GM19328 (cell line): ENCODE measurements at regions not wholly inside any gene's neighbourhood (a gene's known extent, or its start where the extent isn't known, plus 50 kb on each side); places are given as distances from the start of the nearest gene placed in this dataset.
"Not testable (repeated sequence)": the region's sequence is repeated elsewhere in the genome, so short reads cannot be mapped to it uniquely, and the experiment has no call there.

Source experiments
- ATAC-seq: cut with Tn5 transposase; IDR thresholded peaks from one replicate; pipeline ENCODE4 v1.9.1; 2021; ENCODE audit warnings: mild to moderate bottlenecking, moderate library complexity; ENCODE audit not compliant: unreplicated experiment

DNA sequence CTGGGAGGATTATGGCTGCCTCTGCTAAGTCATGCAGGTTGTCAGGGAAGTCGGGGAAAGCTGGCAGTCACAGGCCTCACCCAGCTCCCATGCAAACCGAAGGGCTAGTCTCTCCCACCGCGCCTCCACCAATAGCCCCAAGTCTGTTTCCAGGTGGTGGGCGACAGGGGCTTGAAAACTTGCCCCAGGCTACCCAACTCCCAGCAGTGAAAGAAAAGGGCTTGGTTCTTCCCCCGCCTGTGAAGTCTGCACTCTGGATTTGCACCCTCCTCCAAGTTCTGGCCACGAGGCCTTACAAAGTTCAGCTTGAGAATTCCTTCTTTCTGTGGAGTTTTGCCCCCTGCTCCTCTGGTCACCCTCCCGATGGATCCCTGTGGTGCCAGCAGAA, 99.9 kb upstream of the CHST15 start:
- ATAC-seq = no peak

DNA sequence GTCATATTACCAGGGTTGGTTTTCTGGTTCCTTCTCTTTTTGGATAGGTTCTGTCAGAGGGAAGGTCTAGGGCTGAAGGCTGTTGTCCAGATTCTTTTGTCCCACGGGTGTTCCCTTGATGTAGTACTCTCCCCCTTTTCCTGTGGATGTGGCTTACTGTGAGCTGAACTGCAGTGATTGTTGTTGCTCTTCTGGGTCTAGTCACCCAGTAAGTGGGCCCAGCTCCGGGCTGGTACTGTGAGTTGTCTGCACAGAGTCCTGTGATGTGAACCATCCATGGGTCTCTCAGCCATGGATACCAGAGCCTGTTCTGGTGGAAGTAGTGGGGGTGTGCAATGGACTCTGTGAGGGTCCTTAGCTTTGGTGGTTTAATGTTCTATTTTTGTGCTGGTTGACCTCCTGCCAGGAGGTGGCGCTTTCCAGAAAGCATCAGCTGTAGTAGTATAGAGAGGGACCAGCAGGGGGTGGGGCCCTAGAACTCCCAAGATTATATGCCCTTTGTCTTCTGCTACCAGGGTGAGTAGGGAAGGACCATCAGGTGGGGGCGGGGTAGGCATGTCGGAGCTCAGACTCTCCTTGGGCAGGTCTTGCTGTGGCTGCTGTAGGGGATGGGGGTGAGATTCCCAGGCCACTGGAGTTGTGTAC, 99.4 kb upstream of the CHST15 start:
- not testable (repeated sequence) for ATAC-seq

DNA sequence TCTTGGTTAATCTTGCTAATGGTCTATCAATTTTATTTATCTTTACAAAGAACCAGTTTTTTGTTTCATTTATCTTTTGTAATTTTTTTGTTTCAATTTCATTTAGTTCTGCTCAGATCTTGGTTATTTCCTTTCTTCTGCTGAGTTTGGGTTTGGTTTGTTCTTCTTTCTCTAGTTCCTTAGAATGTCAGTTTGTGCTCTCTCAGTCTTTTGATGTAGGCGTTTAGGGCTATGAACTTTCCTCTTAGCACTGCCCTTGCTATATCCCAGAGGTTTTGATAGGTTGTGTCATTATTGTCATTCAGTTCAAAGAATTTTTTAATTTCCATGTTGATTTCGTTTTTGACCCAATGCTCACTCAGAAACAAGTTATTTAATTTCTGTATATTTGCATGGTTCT, 97.1 kb upstream of the CHST15 start:
- ATAC-seq = not testable (repeated sequence)

DNA sequence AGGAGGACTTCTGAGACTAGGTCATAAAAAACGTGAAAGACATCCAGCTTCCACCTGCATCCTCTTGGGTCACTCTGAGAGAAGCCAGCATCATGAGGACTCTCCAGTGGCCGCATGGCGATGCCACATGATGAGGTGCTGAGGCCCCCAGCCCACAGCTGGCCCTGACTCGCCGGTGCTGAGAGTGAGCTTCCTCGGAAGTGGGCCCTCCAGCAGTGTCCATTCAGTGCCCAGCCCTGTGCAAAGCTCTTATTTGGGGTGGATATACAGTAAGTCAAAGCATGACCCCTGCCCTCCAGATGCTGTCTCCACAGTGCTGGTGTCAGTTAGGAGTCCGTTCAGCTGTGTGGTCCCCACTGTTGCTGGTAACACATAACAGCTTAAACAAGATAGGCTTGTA, 93.6 kb upstream of the CHST15 start:
- no peak for ATAC-seq

DNA sequence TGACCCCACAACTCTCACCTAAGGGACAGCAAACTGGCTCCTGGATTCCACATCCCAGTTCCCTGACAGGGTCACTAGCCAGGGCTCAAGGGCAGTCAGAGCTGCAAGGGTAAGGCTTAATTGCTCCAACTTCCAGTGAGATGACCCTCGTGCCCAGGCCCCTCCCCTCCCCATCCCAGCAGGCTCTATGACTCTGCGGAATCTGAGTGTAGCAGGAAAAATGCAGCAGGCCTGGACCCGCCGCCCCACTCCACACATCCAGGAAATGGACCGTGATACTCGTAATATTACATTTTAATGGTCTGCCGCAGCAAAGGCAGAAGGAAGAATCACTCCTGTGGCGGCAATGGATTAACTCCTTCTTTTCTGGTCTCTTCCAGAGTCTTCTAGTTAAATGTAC, 91.7 kb upstream of the CHST15 start:
- no peak for ATAC-seq

DNA sequence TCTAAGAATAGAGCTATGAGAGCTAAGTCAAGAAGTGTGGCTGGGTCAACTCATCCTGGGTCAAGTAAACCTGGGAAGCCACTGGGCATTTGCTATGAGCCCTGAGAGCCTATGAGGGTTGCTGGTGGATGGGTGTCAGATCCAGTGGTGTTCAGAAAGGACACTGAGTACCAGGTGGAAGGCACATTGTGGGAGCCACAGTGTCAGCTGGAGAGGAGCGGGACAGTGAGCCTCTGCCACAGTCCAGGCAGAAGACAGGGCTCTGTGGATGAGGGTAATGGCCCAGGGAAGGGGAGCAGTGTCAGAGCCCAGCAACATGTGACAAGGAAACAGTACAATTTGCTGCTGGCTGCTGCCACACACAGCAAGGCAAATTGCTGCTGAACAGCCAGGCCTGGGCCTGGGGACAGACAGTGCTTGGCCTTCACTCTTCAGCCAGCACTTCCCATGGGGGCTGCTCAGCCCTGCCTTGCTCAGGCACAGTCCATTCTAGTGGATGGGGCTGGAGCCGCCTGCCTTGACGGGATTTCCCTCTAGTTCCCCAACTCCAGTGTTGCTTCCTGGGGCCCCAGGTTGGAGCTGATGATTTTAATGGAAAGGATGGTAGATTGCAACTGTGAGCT, 90.9 kb upstream of the CHST15 start:
- ATAC-seq = no peak

DNA sequence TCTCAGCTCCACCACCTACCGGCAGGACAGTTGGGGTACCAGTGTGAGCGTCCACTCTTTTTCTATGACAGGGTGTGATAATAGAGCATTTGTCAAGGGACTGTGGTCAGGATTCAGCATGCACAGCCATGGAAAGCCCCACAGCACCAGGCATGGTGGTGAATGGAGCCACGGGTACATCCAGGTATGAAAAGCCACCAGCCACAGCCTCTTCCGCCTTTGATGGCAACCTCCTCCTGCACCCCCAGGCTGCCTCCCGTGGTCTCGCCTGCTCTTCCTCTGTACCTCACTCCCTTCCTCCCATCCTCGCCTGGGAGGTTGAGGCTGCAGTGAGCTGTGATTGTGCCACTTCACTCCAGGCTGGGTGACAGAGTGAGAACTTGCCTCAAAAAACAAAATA, 90.2 kb upstream of the CHST15 start:
- no peak for ATAC-seq

DNA sequence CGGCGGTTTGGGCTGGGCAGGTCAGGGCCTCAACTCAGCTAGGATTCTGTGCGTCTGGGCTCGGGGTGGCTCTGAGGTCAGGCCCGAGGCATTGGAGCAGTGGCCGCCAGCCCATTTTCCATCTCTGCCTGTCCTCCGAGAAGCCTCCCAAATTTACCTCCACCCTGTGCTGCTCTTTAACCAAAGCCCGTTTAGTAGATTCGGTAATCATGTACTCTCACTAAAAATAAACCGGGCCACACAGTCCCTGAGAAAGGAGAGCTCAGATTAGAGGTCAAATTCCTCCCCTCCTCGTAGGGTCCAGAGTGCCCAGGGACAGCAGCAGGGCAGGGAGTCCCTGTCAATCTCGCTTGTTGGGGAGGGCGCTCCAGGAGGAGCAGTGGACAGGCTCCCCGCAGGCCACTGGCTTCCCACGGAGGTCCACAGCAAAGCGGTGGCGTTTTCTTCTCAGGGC, 88.7 kb upstream of the CHST15 start:
- ATAC-seq = no peak

DNA sequence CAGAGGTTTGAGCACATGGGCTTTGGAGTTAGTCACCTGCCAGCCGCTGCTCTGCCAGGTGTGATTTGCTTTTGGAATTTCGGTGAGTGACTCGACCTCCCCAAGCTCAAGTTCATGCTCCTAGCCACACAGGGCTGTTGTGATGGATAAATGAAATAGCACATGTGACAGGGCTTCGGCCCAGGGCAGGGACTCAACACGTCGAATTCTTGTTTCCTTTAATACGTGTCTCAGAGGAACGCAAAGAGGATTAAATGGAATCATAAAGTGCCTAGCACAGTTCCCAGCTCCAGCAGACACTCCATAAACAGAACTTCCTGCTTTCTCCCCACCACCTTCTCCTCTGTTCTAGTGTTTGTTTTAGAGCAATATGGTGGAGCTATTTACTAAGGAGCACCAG, 88.3 kb upstream of the CHST15 start:
- ATAC-seq = no peak

DNA sequence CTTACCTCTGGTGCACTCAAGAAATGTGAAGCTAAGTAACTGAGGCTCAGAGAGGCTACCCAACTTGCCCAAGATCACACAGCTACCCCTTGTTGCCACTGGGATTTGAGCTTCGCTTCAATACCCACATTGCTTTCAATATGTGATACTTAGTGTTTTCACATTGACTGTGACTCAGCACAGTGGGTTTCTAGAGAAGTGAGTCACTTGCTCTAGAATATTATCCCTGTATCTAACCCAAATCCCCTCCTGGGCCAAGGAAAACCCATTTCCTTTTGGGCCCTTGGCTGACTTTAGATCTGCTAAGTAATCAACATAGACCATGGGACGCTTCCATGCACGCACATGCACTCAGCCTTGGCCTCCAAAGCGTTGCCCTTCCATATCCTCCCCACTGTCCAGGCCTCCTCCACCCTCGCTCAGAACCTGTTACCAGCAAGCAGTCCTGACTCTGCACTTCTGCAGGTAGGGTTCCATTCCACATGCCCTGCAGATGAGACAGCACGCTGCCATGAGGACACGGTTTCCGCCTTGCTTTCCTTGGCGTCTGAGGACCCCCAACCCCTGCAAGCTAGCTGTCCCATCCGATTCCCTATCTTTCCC, 87.7 kb upstream of the CHST15 start:
- no peak for ATAC-seq

DNA sequence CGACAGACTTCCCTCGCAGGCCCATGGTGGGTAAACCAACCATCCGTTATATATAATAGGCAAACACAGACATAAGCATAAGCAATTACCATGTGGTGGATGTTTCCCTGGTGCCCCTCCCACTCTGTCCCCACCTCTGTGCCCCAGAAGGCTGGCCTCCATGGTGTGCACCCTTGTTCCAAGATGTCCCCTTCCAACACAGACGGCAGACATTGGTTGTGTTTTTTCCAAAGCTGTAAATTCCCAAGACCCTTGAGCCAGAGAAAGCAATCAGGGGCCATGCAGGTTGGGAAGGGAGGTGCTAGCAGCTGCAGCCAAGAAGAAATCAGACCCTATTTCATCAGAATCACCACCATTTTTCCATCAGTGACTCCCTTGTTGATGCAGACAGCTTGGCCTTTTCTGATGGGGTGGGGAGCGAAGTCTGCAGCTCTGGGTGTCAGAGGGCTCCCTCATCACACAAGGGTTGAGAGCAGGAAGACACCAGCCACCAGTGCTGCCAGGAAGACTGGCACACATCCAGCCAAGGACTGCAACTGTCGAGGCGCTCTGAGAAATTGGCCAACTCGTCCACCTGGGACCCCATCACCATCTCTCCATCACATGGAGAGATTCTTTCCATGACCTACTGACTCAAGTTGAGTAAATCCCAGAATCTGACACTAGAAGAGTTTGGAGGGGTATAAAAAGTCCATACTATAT, 86.8 kb upstream of the CHST15 start:
- no peak for ATAC-seq

DNA sequence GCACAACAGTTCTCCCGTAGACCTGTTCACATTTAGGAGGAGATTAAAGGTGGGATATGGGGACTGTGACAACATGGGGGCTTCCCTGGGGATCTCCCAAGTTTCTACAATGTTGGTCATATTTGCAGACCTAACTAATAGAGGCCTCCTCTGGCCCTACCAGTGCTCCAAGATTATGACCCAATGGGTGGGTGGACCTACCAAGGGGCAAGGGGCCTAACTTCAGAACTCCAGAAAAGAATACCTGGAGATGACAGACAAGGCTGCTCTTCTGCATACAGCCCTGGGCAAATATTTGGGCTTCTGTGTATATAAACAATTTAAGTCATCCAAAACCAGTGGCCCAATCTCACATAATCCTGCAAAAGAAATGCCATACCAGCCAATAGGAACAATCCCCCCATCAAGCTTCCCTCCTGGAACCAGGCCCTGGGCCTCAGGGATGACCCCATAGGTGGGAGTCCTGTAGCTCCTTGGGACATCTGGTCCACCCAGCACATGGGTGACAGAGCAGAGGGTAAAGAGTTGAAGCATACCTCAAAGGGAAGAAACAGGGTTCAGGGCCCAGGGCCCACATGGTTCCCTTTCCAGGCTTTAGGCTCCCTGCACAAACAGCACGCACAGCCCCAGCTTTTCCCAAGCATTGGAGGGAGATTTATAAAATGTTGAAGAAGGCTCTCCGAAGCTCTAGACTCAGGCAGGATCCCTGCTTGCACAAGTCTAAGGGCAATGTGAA, 86.1 kb upstream of the CHST15 start:
- ATAC-seq = no peak

DNA sequence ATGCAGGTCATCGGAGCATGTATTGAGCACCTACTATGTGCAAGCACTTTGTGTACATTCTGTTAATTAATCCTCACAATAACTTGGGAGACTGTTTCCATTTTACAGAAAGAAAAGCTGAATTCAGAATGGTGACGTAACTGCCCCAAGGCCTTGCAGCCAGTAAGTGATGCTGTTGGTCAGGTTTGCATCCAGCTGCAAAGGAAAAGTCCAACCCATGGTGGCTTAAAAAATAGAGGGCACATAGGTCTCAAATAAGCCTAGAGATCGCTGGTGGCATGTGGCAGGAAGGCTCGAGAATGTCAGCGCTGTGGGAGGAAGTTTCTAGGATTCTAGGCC, 83.8 kb upstream of the CHST15 start:
- no peak for ATAC-seq

DNA sequence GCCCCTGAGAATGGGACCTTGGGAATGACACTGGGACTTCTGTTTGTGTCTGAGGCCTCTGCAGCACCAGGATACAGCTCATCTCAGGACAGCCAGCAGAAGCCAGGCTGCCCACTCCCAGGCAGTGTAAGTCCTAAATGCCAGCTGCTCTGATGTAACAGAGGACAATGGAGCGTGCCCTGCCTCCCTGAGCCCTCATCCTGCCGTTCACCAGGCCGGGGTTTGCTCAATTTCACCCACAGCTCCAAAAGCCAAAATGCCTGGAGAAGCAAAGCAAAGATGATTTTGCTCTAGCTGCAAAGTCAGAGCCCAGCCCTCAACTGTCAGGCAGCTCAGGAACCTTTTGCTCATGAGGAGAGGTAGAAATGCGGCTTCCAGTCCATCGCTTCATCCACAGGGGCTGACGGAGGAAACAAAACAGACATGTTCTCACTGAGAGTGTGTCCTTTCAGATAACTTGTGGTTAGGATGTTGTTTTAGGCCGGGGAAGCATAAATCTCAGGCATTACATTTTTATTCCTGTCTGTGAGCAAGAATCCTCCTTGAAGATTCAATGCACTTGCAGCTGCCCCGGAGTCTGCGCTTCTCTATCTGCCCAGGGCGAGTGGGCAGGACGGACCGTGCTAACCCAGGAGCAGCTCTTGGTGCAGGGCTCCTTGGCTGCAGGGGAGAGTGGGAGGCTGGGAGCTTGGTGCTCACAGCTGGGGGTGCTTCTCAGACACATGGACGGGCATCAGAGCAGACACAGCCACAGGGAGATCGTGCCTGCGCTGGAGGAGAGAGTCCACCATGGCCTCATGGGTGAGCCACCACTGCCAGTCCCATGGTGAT, 83.2 kb upstream of the CHST15 start:
- no peak for ATAC-seq

DNA sequence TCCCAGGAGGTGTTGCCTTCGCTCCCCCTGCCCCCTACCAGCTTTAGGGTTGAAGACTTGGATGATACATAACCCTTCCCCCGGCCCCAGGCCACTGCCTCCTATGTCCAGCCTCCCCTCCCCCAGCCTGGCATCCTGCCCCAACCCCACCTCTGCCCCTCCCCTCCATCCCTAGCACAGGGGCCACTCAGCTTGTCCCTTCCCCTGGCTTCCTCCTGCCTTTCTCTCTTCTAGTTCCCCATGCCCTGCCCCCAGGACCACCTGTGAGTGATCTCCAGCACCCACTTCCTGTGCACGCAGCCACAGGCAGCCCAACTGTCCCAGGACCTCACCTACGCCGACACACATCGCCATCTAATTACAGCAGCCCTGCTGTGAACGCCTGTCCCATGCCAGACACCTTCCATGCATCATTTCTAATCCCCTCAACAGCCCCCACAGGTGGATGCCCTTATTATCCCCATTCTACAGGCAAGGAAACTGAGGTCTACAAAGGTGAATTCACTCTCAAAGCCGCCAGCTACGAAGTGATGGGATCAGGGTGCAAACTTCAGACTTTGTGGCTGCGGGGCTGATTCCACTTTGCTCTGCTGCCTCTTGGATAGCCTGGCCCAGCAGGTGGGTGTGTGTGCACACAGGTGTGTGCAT, 82.4 kb upstream of the CHST15 start:
- ATAC-seq = no peak

DNA sequence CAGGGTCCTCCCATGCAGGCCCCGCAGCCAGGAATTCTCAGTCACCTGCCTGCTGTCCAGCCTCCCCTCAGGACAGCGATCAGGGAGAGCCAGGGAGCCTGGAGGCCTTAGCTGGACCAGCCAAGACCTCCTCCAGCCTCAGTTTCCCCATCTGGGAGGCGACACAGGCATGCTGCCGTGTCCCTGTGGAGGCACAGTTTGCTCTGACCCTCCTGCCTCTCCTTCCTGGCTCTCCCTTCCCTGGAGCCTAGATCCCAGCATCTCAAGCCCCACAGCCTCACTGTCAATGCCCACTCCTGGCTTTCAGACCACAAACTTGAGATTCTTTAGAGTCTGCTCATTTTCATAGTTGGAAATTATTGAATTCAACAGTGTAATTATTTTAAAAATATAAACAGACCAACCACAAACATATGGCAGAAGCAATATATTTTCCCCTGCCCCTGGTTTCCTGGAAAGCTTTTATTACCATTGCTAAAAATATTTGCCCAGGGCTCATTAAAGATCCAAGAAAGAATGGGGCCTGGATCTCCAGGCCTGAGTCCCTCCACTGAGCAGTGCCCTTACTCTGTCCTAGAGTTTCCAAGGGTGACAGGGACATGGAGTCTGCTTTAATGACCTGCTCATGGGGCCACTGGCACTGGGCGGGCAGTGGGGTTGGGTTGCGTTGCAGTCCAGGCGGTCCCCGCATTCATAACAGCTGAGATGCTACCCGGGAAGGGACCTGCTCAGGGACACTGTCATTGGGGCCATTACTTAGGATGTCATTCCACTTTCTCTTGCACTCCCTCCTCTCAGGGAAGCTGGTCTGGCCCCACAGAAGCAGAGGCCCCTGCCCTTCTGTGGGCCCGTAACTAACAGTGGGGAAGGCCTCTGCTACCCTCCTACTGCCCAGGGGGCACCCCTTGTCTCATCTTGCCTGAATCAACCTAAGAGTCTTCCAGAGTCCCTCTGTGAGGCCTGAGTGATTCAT, 81.6 kb upstream of the CHST15 start:
- ATAC-seq = no peak

DNA sequence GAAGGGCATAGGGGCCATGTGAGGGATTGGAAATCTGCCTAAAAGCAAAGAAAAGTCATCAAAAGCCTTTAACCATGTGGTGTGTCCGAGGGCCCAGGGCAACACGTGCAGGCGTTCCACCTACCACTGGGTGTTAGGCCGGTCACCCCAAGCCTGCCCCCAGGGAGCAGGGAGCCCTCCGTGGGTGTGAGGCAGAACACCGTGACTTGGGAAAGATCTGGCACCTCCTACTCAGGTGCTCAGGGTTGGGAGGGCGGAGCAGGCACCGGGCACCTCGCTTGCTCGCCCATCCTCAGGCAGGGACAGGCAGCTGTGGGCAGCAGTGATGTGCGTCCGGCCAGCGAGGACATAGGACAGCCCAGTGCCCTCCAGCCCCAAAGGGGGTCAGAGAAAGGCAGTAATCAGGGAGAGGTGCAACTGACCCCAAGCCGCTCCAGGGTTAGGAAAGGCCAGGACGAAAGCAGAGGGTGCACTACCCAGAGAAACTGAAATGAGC, 80.7 kb upstream of the CHST15 start:
- no peak for ATAC-seq

DNA sequence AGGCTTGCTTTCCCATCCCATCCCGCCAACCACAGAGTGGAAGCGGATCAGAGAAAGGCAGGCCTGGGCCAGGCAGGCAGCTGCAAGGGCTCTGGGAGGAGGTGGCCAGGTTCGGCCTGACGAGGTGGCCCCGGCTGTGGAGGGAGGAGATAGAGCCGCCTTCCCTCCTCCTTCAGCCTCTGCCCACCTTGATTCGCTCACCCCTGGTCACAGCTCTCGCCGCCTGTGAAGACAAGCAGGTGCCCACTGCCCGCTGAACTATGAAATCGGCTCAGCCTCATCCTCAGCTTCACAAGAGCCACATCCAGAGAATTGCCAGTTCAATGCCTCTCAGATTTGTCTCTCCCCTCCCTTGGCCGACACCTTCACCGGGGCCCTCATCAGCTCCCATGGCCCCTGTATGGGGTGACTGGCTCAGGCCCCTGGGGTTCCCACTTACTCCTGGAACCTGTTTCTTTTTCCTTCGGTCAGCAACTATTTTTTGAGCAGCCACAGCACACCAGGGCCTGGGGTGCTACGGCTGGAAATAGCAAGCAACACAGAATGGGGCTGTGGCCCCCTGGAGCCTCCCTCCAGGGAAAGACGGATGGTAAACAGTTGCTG, 80.0 kb upstream of the CHST15 start:
- no peak for ATAC-seq
